SK-N-SH treated with all-trans-retinoic acid at 6 μM for 48 hours (cell line): ENCODE measurements at regions not wholly inside any gene's neighbourhood (a gene's known extent, or its start where the extent isn't known, plus 50 kb on each side); places are given as distances from the start of the nearest gene placed in this dataset.

Source experiments
- CSDC2 ChIP-seq: fragments of 250-450 bp; sonication (Bioruptor Pico); IDR thresholded peaks from 2 replicates; pipeline ENCODE4 v1.5.0; 2020; ENCODE audit warnings: mild to moderate bottlenecking, moderate library complexity
- ESRRG ChIP-seq: fragments of 250-450 bp; sonication (Bioruptor Pico); IDR thresholded peaks from 2 replicates; pipeline ENCODE4 v1.6.1; 2021; ENCODE audit warnings: mild to moderate bottlenecking
- ISL1 ChIP-seq: fragments of 250-450 bp; sonication (Bioruptor Pico); IDR thresholded peaks from 2 replicates; pipeline ENCODE4 v2.1.2; 2022; ENCODE audit warnings: mild to moderate bottlenecking, moderate library complexity
- RARB ChIP-seq: fragments of 250-450 bp; sonication (Bioruptor Pico); IDR thresholded peaks from 2 replicates; pipeline ENCODE4 v1.8.0; 2021; ENCODE audit warnings: mild to moderate bottlenecking, moderate library complexity
- TCF4 ChIP-seq: fragments of 250-450 bp; sonication (Bioruptor Pico); IDR thresholded peaks from 2 replicates; pipeline ENCODE4 v1.8.0; 2021; ENCODE audit warnings: mild to moderate bottlenecking, moderate library complexity, borderline replicate concordance
- ZC3H10 ChIP-seq: fragments of 250-450 bp; sonication (Bioruptor Pico); IDR thresholded peaks from 2 replicates; pipeline ENCODE4 v1.5.1; 2021; ENCODE audit warnings: mild to moderate bottlenecking, moderate library complexity
- ZFP3 ChIP-seq: fragments of 250-450 bp; sonication (Bioruptor Pico); IDR thresholded peaks from 2 replicates; pipeline ENCODE4 v1.5.0; 2020; ENCODE audit warnings: mild to moderate bottlenecking, moderate library complexity
- ZFP30 ChIP-seq: fragments of 450-650 bp; formaldehyde crosslinking; IDR thresholded peaks from 2 replicates; pipeline ENCODE4 v1.5.0; 2022; ENCODE audit warnings: mild to moderate bottlenecking, moderate library complexity
- TF ChIP-seq, protein P1 (sequence below): fragments of 250-450 bp; sonication (Bioruptor Pico); IDR thresholded peaks from 2 replicates; pipeline ENCODE4 v1.8.0; 2020; ENCODE audit warnings: mild to moderate bottlenecking, moderate library complexity, borderline replicate concordance
- TF ChIP-seq, protein P2 (sequence below): fragments of 250-450 bp; sonication (Bioruptor Pico); IDR thresholded peaks from 2 replicates; pipeline ENCODE4 v1.5.0; 2020; ENCODE audit warnings: mild to moderate bottlenecking, moderate library complexity
- TF ChIP-seq, protein P3 (sequence below): fragments of 250-450 bp; sonication (Bioruptor Pico); IDR thresholded peaks from 2 replicates; pipeline ENCODE4 v1.5.1; 2020; ENCODE audit warnings: low read depth, mild to moderate bottlenecking, moderate library complexity

DNA sequence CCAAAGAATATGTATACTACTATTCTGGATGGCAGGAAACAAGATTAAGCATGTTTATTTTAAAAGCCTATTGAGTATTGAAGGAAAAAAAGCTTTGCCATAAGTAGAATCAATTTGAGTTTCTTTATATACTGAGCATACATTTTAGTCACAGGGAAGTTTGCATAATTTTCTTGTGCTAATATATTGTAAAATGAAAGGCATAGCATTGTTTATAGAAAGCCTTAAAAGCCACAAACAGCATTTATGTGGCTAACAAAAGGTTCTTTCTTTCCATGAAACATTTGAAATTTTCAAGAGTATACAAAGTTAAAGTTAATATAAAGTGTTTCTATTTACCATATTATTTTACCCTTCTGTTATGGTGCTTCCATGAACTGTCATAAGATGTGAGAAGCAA is 1133.8 kb upstream of the PCDH10 start:
- no peak for TF ChIP-seq ISL1 (CRISPR knock-in tag)
- no peak for TF ChIP-seq TCF4
- TF ChIP-seq CSDC2 (CRISPR knock-in tag) = no peak
- TF ChIP-seq, protein P1, sequence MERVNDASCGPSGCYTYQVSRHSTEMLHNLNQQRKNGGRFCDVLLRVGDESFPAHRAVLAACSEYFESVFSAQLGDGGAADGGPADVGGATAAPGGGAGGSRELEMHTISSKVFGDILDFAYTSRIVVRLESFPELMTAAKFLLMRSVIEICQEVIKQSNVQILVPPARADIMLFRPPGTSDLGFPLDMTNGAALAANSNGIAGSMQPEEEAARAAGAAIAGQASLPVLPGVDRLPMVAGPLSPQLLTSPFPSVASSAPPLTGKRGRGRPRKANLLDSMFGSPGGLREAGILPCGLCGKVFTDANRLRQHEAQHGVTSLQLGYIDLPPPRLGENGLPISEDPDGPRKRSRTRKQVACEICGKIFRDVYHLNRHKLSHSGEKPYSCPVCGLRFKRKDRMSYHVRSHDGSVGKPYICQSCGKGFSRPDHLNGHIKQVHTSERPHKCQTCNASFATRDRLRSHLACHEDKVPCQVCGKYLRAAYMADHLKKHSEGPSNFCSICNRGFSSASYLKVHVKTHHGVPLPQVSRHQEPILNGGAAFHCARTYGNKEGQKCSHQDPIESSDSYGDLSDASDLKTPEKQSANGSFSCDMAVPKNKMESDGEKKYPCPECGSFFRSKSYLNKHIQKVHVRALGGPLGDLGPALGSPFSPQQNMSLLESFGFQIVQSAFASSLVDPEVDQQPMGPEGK = no peak
- no peak for TF ChIP-seq ESRRG (CRISPR knock-in tag)
- TF ChIP-seq, protein P2, sequence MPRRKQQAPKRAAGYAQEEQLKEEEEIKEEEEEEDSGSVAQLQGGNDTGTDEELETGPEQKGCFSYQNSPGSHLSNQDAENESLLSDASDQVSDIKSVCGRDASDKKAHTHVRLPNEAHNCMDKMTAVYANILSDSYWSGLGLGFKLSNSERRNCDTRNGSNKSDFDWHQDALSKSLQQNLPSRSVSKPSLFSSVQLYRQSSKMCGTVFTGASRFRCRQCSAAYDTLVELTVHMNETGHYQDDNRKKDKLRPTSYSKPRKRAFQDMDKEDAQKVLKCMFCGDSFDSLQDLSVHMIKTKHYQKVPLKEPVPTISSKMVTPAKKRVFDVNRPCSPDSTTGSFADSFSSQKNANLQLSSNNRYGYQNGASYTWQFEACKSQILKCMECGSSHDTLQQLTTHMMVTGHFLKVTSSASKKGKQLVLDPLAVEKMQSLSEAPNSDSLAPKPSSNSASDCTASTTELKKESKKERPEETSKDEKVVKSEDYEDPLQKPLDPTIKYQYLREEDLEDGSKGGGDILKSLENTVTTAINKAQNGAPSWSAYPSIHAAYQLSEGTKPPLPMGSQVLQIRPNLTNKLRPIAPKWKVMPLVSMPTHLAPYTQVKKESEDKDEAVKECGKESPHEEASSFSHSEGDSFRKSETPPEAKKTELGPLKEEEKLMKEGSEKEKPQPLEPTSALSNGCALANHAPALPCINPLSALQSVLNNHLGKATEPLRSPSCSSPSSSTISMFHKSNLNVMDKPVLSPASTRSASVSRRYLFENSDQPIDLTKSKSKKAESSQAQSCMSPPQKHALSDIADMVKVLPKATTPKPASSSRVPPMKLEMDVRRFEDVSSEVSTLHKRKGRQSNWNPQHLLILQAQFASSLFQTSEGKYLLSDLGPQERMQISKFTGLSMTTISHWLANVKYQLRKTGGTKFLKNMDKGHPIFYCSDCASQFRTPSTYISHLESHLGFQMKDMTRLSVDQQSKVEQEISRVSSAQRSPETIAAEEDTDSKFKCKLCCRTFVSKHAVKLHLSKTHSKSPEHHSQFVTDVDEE (CRISPR knock-in tag) = no peak
- TF ChIP-seq ZFP3 (CRISPR knock-in tag) = no peak
- TF ChIP-seq, protein P3, sequence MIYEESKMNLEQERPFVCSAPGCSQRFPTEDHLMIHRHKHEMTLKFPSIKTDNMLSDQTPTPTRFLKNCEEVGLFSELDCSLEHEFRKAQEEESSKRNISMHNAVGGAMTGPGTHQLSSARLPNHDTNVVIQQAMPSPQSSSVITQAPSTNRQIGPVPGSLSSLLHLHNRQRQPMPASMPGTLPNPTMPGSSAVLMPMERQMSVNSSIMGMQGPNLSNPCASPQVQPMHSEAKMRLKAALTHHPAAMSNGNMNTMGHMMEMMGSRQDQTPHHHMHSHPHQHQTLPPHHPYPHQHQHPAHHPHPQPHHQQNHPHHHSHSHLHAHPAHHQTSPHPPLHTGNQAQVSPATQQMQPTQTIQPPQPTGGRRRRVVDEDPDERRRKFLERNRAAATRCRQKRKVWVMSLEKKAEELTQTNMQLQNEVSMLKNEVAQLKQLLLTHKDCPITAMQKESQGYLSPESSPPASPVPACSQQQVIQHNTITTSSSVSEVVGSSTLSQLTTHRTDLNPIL (CRISPR knock-in tag) = no peak
- TF ChIP-seq ZC3H10 (CRISPR knock-in tag) = no peak
- TF ChIP-seq RARB (CRISPR knock-in tag) = no peak
- no peak for TF ChIP-seq ZFP30 (CRISPR knock-in tag)
